ENCODE measurements at regions not wholly inside any gene's neighbourhood (a gene's known extent, or its start where the extent isn't known, plus 50 kb on each side); places are given as distances from the start of the nearest gene placed in this dataset.

GRCh38 chr19:29285187-29285687 lies 72.3 kb upstream of the UQCRFS1 start:
- Histone ChIP-seq H3K4me3 (no peak overlapping the region), H3K27ac (no peak overlapping the region), H3K9me3 (no peaks in the 10 kb centered on the region), H3K4me1 (no peaks in the 10 kb centered on the region), H3K36me3 (no peaks in the 10 kb centered on the region), H3K27me3 (no peaks in the 10 kb centered on the region)
- no peak for DNase-seq
- TF ChIP-seq CTCF (IDR thresholded peaks at IDR 0.05) (no peak), POLR2A (IDR thresholded peaks at IDR 0.05) (no peak)

GRCh38 chr19:29285878-29286277 lies 72.9 kb upstream of the UQCRFS1 start:
- no peak for DNase-seq
- H3K4me1 ChIP-seq: no peaks in the 10 kb centered on the region

DNA sequence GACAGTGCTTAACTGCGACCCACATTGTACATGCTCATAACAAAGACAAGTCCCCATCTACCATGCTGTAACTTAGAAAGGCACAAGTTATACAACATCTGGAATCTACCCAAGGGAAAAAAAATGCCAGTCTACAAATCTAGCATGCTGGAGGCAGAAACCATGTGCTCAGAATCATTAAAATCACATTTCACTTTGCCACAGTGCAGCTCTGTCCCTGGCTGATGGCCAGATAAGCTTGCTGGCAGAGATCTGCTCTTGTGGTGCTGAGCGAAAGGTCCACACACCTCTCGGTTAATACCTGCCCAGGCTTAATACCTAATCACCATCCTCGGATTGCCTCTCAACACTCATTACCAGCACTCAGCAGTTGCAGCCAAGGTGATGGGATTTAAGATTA lies 74.1 kb upstream of the UQCRFS1 start:
- H3K9me3 ChIP-seq: no peaks in the 10 kb centered on the region
- H3K27ac ChIP-seq: no peak overlapping the region
- no peak for TF ChIP-seq POLR2A (IDR thresholded peaks at IDR 0.05)
- TF ChIP-seq CTCF (IDR thresholded peaks at IDR 0.05): no peak
- H3K4me3 ChIP-seq: no peak overlapping the region
- DNase-seq: no peak
- H3K36me3 ChIP-seq: no peaks in the 10 kb centered on the region
- H3K27me3 ChIP-seq: no peaks in the 10 kb centered on the region
- no peaks in the 10 kb centered on the region for H3K4me1 ChIP-seq

More at GRCh38 chr19:29285878-29286277, 72.9 kb upstream of the UQCRFS1 start:
- Histone ChIP-seq H3K27ac (no peak overlapping the region), H3K27me3 (no peaks in the 10 kb centered on the region), H3K4me3 (no peak overlapping the region), H3K9me3 (no peaks in the 10 kb centered on the region), H3K36me3 (no peaks in the 10 kb centered on the region)
- no peak for TF ChIP-seq CTCF (IDR thresholded peaks at IDR 0.05)
- no peak for TF ChIP-seq POLR2A (IDR thresholded peaks at IDR 0.05)

DNA sequence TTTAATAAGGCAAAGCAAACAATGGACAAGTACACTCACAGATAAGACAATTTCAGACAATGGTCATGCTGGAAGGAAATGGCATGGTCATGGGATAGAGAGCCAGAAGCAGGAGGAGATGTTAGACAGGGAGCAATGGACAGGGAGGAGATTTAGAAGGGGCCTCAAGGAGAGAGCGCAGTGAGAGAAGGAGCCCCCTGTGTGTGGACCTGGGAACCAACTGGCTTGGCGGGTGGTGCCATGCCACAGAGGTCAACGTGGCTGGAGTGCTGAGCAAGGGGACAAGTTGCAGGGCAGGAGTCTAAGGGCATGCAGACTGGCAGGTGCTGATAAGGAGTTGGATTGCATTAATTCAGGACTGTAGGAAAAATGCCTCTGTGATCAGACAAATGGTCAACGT lies 75.3 kb upstream of the UQCRFS1 start:
- no peak overlapping the region for H3K27ac ChIP-seq
- no peak overlapping the region for H3K4me3 ChIP-seq
- no peak for DNase-seq
- no peak for TF ChIP-seq CTCF (IDR thresholded peaks at IDR 0.05)
- no peak for TF ChIP-seq POLR2A (IDR thresholded peaks at IDR 0.05)
- H3K36me3 ChIP-seq: no peaks in the 10 kb centered on the region
- no peaks in the 10 kb centered on the region for H3K9me3 ChIP-seq
- H3K4me1 ChIP-seq: no peaks in the 10 kb centered on the region
- no peaks in the 10 kb centered on the region for H3K27me3 ChIP-seq

DNA sequence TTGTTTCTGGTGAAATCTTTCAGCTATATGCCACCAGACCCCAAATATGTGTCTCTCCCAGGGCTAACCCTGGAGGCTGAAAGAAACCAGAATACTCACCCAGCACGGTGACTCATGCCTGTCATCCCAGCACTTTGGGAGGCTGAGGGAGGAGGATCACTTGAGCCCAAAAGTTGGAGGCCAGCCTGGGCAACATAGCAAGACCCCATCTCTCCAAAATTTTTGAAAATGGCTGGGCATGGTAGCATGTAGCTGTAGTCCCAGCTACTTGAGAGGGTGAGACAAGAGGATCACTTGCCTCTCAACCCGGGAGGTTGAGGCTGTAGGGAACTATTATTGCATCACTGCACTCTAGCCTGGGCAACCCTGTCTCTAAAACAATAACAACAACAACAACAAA lies 76.1 kb upstream of the UQCRFS1 start:
- H3K4me3 ChIP-seq: no peak overlapping the region
- TF ChIP-seq POLR2A (IDR thresholded peaks at IDR 0.05) (no peak), CTCF (IDR thresholded peaks at IDR 0.05) (no peak)
- no peak overlapping the region for H3K27ac ChIP-seq
- no peaks in the 10 kb centered on the region for H3K9me3 ChIP-seq
- H3K36me3 ChIP-seq: no peaks in the 10 kb centered on the region
- H3K4me1 ChIP-seq: no peaks in the 10 kb centered on the region
- H3K27me3 ChIP-seq: no peaks in the 10 kb centered on the region
- DNase-seq: no peak

DNA sequence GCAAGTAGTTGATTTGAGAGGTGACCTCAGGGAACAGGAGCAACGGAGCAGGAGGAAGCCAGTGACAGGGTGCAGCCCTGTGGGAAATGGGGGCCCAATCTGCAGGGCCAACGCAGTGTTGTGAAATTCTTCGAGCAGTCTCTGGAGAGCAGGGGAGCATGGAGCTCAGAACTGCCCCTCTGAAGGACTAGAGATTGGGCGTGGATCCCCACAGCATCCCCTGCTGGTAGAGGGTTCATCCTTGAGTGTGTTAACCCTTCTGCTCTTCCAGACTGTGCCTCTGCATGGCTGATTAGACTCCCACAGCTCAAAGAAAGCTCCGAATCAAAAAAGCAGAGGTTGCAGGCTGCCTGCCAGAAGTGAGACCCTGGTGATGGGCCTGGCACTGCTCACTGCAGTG lies 77.9 kb upstream of the UQCRFS1 start:
- no peaks in the 10 kb centered on the region for H3K27me3 ChIP-seq
- no peaks in the 10 kb centered on the region for H3K36me3 ChIP-seq
- no peak for DNase-seq
- H3K4me1 ChIP-seq: no peaks in the 10 kb centered on the region
- H3K4me3 ChIP-seq: no peak overlapping the region
- no peaks in the 10 kb centered on the region for H3K9me3 ChIP-seq
- TF ChIP-seq CTCF (IDR thresholded peaks at IDR 0.05) (no peak), POLR2A (IDR thresholded peaks at IDR 0.05) (no peak)
- no peak overlapping the region for H3K27ac ChIP-seq

Measured in Peyer's patch (tissue), 4 donors.